ENCODE measurements at regions not wholly inside any gene's neighbourhood (a gene's known extent, or its start where the extent isn't known, plus 50 kb on each side); places are given as distances from the start of the nearest gene placed in this dataset.

- H3K36me3 Mint-ChIP-seq (ENCODE audit: low read depth) = no peaks in the 10 kb centered on the region
- peak; percentile 61 for DNase-seq
- H3K27ac Mint-ChIP-seq = no peak overlapping the region
- CTCF ChIA-PET = no interaction called here
- H3K9me3 Mint-ChIP-seq = no peaks in the 10 kb centered on the region
- H3K4me1 Mint-ChIP-seq (ENCODE audit: low read depth) = peaks cover 2% of the 10 kb centered on the region
- H3K27me3 Mint-ChIP-seq (ENCODE audit: low read depth) = no peaks in the 10 kb centered on the region
- intact Hi-C loops (cut with micrococcal nuclease) = loop anchor here (1.0 to 2.0 kb wide), 3 partner anchors 910 to 1172 kb away; no protein-coding TSS in a partner anchor
- no peak overlapping the region for H3K4me3 Mint-ChIP-seq
Observed at GRCh38 chr20:61120595-61121515, 131.2 kb upstream of the CDH4 start.

DNA sequence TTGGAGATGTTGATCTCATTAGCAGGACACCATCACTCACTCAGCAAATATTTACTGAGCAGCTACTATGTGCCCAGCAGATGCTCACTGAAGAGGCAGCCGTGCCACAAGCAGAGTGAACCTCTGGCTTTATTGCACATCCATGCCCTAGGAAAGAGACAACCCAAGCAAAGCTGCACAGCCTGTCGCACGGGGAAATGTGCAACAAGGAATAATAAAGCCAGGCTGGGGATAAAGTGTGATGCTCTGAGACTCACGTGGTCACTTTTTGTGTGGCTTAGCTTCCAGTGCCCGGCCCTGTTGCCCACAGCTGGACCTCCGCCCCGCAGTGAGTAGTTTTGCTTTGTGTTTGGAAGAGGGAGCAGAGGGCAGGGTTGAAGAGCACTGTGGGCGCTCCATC is 130.4 kb upstream of the CDH4 start:
- intact Hi-C loops (cut with micrococcal nuclease) = loop anchor here (2.0 kb wide), 1 partner anchor 1173 kb away; no protein-coding TSS in a partner anchor
- no peaks in the 10 kb centered on the region for H3K9me3 Mint-ChIP-seq
- DNase-seq = no peak
- no peaks in the 10 kb centered on the region for H3K36me3 Mint-ChIP-seq (ENCODE audit: low read depth)
- H3K4me3 Mint-ChIP-seq = no peak overlapping the region
- peaks cover 2% of the 10 kb centered on the region for H3K4me1 Mint-ChIP-seq (ENCODE audit: low read depth)
- CTCF ChIA-PET = no interaction called here
- no peaks in the 10 kb centered on the region for H3K27me3 Mint-ChIP-seq (ENCODE audit: low read depth)
- no peak overlapping the region for H3K27ac Mint-ChIP-seq

DNA sequence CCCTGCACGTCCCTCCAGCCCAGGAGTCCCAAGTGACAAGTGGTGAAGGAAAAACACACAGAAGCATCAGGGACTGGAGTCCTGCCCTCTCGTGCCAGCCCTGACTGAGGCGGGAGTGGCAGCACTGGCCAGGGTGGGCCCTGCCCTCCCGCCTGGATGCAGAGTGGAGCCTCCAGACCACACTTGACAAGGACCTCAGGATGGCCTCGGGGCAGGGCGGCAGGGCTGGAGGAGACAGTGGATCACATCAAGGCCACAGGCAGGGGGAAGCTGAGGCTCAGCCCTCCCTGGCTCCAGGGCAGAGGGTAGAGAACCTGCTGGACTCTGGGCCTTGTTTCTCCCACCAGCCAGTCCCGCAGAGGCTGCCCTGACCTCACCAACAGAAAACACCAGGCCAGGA is 128.8 kb upstream of the CDH4 start:
- H3K4me3 Mint-ChIP-seq = no peak overlapping the region
- CTCF ChIA-PET = no interaction called here
- no peak for DNase-seq
- intact Hi-C loops (cut with micrococcal nuclease) = no loop called here
- no peaks in the 10 kb centered on the region for H3K36me3 Mint-ChIP-seq (ENCODE audit: low read depth)
- H3K4me1 Mint-ChIP-seq (ENCODE audit: low read depth) = peaks cover 2% of the 10 kb centered on the region
- H3K9me3 Mint-ChIP-seq = no peaks in the 10 kb centered on the region
- no peak overlapping the region for H3K27ac Mint-ChIP-seq
- H3K27me3 Mint-ChIP-seq (ENCODE audit: low read depth) = no peaks in the 10 kb centered on the region

- CTCF ChIA-PET = no interaction called here
- Mint-ChIP-seq H3K4me1 (ENCODE audit: low read depth) (peaks cover 2% of the 10 kb centered on the region), H3K9me3 (no peaks in the 10 kb centered on the region), H3K27me3 (ENCODE audit: low read depth) (no peaks in the 10 kb centered on the region), H3K4me3 (no peak overlapping the region), H3K27ac (no peak overlapping the region), H3K36me3 (ENCODE audit: low read depth) (no peaks in the 10 kb centered on the region)
- intact Hi-C loops (cut with micrococcal nuclease) = no loop called here
- DNase-seq = no peak
Observed at GRCh38 chr20:61123751-61124368, 128.2 kb upstream of the CDH4 start.

DNA sequence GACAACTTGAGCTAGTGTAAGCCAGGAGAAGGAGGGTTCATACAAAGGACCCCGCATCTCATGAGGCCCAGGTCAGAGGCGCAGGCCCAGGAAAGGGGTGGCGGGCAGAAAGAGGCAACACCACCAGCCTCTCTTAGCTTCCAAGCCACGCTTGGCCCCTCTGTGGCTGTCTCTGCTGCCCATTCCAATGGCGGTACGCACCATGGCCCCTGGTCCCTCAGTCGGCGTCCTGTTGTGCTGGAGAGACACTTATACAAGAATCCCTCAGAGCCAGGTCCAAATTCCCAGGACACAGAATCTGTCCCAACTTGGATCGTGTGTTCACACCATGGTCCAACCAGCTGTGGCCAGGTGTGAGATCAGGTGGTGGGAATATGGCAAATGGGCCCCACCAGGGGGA is 127.0 kb upstream of the CDH4 start:
- CTCF ChIA-PET = no interaction called here
- intact Hi-C loops (cut with micrococcal nuclease) = no loop called here
- H3K4me3 Mint-ChIP-seq = no peak overlapping the region
- no peak overlapping the region for H3K27ac Mint-ChIP-seq
- peaks cover 2% of the 10 kb centered on the region for H3K4me1 Mint-ChIP-seq (ENCODE audit: low read depth)
- no peak for DNase-seq
- H3K36me3 Mint-ChIP-seq (ENCODE audit: low read depth) = no peaks in the 10 kb centered on the region
- no peaks in the 10 kb centered on the region for H3K27me3 Mint-ChIP-seq (ENCODE audit: low read depth)
- no peaks in the 10 kb centered on the region for H3K9me3 Mint-ChIP-seq

DNA sequence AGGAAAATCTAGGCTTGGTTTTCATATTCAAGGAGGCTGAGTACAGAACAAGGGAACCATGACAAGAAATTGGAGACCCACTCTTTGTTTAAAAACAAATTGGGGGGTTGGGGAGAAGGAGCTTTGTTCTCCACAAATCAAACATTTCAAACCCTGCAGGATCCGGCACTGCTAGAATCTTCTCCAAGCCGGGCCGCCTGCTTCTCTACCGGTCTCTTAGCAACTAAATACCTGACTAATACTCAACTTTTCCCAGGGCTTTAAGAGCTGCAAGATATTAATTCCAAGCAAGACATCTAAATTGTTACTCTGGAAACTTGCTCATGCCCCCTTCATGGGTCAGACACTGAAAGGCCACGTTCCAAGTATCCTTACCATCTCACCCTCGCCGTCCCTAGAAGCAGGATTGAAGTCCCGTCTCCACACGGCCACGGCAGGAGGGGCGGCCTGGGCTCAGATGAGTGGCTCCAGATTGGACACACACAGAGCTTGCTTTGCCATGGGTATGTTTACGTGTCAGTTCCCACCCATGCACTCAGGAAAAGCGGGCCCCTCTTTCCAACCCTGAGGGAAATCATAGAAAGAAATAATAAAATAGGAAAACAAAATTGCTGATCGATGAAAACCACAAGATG is 126.4 kb upstream of the CDH4 start:
- CTCF ChIA-PET = no interaction called here
- Mint-ChIP-seq H3K9me3 (no peaks in the 10 kb centered on the region), H3K4me1 (ENCODE audit: low read depth) (no peaks in the 10 kb centered on the region), H3K27ac (no peak overlapping the region), H3K27me3 (ENCODE audit: low read depth) (no peaks in the 10 kb centered on the region), H3K4me3 (no peak overlapping the region), H3K36me3 (ENCODE audit: low read depth) (no peaks in the 10 kb centered on the region)
- intact Hi-C loops (cut with micrococcal nuclease) = no loop called here
- DNase-seq = no peak

- CTCF ChIA-PET = interaction anchor here (0.6 kb wide), 1 partner anchor 8 kb away, joined by 3 read pairs; no protein-coding TSS in a partner anchor
- no peaks in the 10 kb centered on the region for H3K4me1 Mint-ChIP-seq (ENCODE audit: low read depth)
- H3K4me3 Mint-ChIP-seq = no peak overlapping the region
Observed at GRCh38 chr20:61126369-61127195, 125.5 kb upstream of the CDH4 start.

GRCh38 chr20:61127311-61128039 is 124.6 kb upstream of the CDH4 start:
- CTCF ChIA-PET = no interaction called here

More at GRCh38 chr20:61126369-61127195, 125.5 kb upstream of the CDH4 start:
- no peak for DNase-seq
- H3K9me3 Mint-ChIP-seq = no peaks in the 10 kb centered on the region
- no peaks in the 10 kb centered on the region for H3K27me3 Mint-ChIP-seq (ENCODE audit: low read depth)
- no peak overlapping the region for H3K27ac Mint-ChIP-seq
- no peaks in the 10 kb centered on the region for H3K36me3 Mint-ChIP-seq (ENCODE audit: low read depth)
- intact Hi-C loops (cut with micrococcal nuclease) = no loop called here

DNA sequence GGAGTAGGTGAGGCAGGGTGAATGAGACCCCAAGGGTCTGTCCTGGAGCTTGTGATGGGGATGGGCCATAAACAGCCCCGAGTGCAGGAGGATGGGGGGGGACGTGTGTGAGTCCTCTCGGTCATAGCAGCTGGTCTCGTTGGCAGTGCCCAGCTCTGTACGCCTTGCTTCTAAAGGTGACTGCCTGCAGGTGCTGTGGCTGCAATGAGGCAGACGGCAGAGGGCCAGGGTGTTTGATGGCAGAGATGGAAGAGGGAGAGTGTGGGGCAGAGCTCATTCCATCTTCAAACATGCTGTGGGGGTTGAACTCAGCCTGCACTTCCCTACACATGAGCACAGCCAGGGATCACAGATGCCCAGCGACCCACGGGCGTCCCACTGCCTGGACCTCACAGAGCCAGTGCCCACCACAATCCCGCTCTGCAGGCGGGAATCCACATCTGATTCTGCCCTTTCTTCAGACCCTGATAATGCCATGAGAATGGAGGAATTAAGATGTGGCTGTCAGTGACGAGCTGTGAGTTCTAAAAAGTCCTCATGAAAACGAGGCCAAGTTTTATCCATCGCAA is 123.3 kb upstream of the CDH4 start:
- intact Hi-C loops (cut with micrococcal nuclease) = no loop called here
- Mint-ChIP-seq H3K36me3 (ENCODE audit: low read depth) (no peaks in the 10 kb centered on the region), H3K27ac (no peak overlapping the region), H3K9me3 (no peaks in the 10 kb centered on the region), H3K27me3 (ENCODE audit: low read depth) (peaks cover 6% of the 10 kb centered on the region), H3K4me3 (no peak overlapping the region), H3K4me1 (ENCODE audit: low read depth) (no peaks in the 10 kb centered on the region)
- DNase-seq = no peak
- CTCF ChIA-PET = no interaction called here

More at GRCh38 chr20:61127311-61128039, 124.6 kb upstream of the CDH4 start:
- Mint-ChIP-seq H3K4me1 (ENCODE audit: low read depth) (no peaks in the 10 kb centered on the region), H3K4me3 (no peak overlapping the region), H3K27me3 (ENCODE audit: low read depth) (peaks cover under 1% of the 10 kb centered on the region), H3K9me3 (no peaks in the 10 kb centered on the region), H3K36me3 (ENCODE audit: low read depth) (no peaks in the 10 kb centered on the region), H3K27ac (no peak overlapping the region)
- intact Hi-C loops (cut with micrococcal nuclease) = no loop called here
- DNase-seq = no peak

- Mint-ChIP-seq H3K4me1 (ENCODE audit: low read depth) (no peaks in the 10 kb centered on the region), H3K9me3 (no peaks in the 10 kb centered on the region), H3K27me3 (ENCODE audit: low read depth) (peaks cover 6% of the 10 kb centered on the region), H3K4me3 (no peak overlapping the region), H3K27ac (no peak overlapping the region), H3K36me3 (ENCODE audit: low read depth) (no peaks in the 10 kb centered on the region)
- DNase-seq = no peak
- intact Hi-C loops (cut with micrococcal nuclease) = no loop called here
- CTCF ChIA-PET = interaction anchor here (0.8 kb wide), 1 partner anchor 100 kb away, joined by 3 read pairs; no protein-coding TSS in a partner anchor
Observed at GRCh38 chr20:61129311-61129710, 122.8 kb upstream of the CDH4 start.

DNA sequence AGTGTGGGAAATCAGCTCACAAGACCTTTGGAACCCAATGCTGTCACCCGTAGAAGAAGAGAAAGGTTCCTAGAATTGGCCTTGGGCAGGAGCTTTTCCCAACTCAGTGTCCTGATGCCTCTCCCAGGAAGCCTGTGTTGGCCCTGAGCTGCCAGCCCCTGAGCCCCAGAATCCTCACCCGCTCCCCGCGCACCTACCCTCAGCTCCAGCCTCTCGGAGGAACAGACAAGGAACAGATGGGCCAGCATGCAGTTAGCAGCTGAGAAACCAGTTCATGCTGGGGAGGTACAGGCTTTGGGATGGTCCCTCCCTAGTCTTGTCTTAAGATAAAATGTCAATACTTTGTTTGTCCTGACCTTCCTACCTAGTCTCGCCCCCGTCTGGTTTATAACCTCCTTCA is 121.9 kb upstream of the CDH4 start:
- H3K4me3 Mint-ChIP-seq = no peak overlapping the region
- CTCF ChIA-PET = interaction anchor here (0.8 kb wide), 1 partner anchor 99 kb away, joined by 3 read pairs; no protein-coding TSS in a partner anchor
- H3K27ac Mint-ChIP-seq = no peak overlapping the region
- H3K9me3 Mint-ChIP-seq = no peaks in the 10 kb centered on the region
- peaks cover 9% of the 10 kb centered on the region for H3K27me3 Mint-ChIP-seq (ENCODE audit: low read depth)
- intact Hi-C loops (cut with micrococcal nuclease) = no loop called here
- H3K4me1 Mint-ChIP-seq (ENCODE audit: low read depth) = no peaks in the 10 kb centered on the region
- no peak for DNase-seq
- H3K36me3 Mint-ChIP-seq (ENCODE audit: low read depth) = no peaks in the 10 kb centered on the region

All from activated naive CD4-positive, alpha-beta T cell treated with anti-CD3 and anti-CD28 coated beads for 36 hours (primary cell).